Osteoblast (primary cell): ENCODE measurements at regions not wholly inside any gene's neighbourhood (a gene's known extent, or its start where the extent isn't known, plus 50 kb on each side); places are given as distances from the start of the nearest gene placed in this dataset.

Experiments used
- DNase-seq: peaks from one replicate; pipeline ENCODE4 v3.0.0; 2011; ENCODE audit warnings: low spot score, mixed read lengths; ENCODE audit not compliant: insufficient read length; ENCODE audit errors: missing footprints
- H2AFZ ChIP-seq: 2 replicates; pipeline ENCODE4 v1.6.0; 2011; ENCODE audit warnings: mild to moderate bottlenecking, low read length
- H3K27ac ChIP-seq: 2 replicates; pipeline ENCODE4 v1.5.1; 2011; ENCODE audit warnings: mild to moderate bottlenecking, low read depth, low read length, moderate library complexity
- H3K27me3 ChIP-seq: 2 replicates; pipeline ENCODE4 v1.6.0; 2012; ENCODE audit warnings: mild to moderate bottlenecking, control low read depth, inconsistent platforms, low read length, moderate library complexity; ENCODE audit not compliant: insufficient read depth
- H3K36me3 ChIP-seq: 2 replicates; pipeline ENCODE4 v1.5.1; 2011; ENCODE audit warnings: mild to moderate bottlenecking, low read length, control low read depth, moderate library complexity; ENCODE audit not compliant: insufficient read depth
- H3K4me1 ChIP-seq: 2 replicates; pipeline ENCODE4 v1.5.1; 2011; ENCODE audit warnings: mild to moderate bottlenecking, low read length, control low read depth, moderate library complexity; ENCODE audit not compliant: insufficient read depth
- H3K4me2 ChIP-seq: 2 replicates; pipeline ENCODE4 v1.6.0; 2011; ENCODE audit warnings: mild to moderate bottlenecking, low read length; ENCODE audit not compliant: insufficient read depth
- H3K4me3 ChIP-seq: fragments of 200-600 bp; sonication (generic); 3 replicates; pipeline ENCODE4 v1.5.1; 2012; ENCODE audit warnings: mild to moderate bottlenecking, low read length, inconsistent platforms; ENCODE audit not compliant: insufficient read depth
- H3K79me2 ChIP-seq: 2 replicates; pipeline ENCODE4 v1.6.0; 2012; ENCODE audit warnings: mild to moderate bottlenecking, low read length, control low read depth, inconsistent platforms; ENCODE audit not compliant: insufficient read depth
- H3K9me3 ChIP-seq: 2 replicates; pipeline ENCODE4 v1.5.1; 2011; ENCODE audit warnings: low read depth, low read length, control low read depth
- H4K20me1 ChIP-seq: 2 replicates; pipeline ENCODE4 v1.6.0; 2012; ENCODE audit warnings: mild to moderate bottlenecking, low read length, control low read depth; ENCODE audit not compliant: insufficient read depth
- CTCF ChIP-seq: IDR thresholded peaks from 2 replicates; pipeline ENCODE4 v1.5.1; 2011; ENCODE audit warnings: mild to moderate bottlenecking, low read depth, low read length, moderate library complexity; ENCODE audit errors: extremely low read depth

DNA sequence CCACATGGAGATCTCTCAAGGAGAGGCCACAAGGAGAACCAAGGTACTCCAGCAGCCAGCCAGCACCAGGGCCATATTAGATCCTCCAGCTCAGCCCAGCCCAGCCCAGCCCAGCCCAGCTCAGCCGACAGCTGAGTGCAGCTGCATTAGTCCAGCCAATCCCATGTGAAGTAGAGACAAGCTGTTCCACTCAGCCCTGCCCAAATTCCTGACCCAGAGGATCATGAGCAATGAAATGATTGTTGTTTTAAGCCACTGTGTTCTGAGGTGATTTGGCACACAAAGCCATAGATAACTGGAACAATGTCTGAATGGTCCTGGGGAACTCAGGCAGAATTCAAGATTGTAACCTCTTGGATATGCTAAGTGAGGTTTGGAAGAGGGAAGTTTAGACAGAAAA, 59.5 kb upstream of the BMP2 start:
- Histone ChIP-seq H3K27me3 (no peaks in the 10 kb centered on the region), H2AFZ (peak overlapping the region; percentile 57), H3K9me3 (no peaks in the 10 kb centered on the region), H3K4me2 (peak overlapping the region; percentile 32), H3K4me3 (no peak overlapping the region), H3K27ac (no peak overlapping the region), H3K4me1 (peaks cover 27% of the 10 kb centered on the region), H3K36me3 (no peaks in the 10 kb centered on the region), H3K79me2 (no peaks in the 10 kb centered on the region), H4K20me1 (no peaks in the 10 kb centered on the region)
- no peak for DNase-seq
- no peak for TF ChIP-seq CTCF

DNA sequence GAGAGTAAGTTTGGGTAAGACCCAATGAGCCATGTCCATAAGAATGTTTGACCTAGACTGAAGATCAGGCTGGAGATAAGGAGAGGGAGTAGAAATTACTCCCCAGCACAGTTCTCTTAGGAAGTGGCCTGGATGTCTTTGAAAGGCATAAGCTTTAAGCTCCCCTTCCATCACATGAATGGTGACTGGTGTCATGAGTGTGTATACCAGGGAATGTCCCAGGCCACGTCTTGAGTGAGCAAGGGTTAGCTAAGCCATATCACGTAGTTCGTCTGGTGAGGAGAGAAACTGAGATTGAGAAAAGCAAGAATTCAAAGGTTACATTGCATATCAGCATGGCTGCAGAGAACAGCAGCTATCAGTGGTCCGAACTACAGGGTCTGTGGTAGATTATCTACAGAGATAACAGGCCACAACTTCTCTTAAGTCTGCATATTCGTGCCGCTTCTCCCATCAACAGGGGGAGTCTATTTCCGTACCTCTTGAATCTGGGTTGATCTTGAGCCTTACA, 60.1 kb upstream of the BMP2 start:
- no peak overlapping the region for H3K4me3 ChIP-seq
- H3K27me3 ChIP-seq = no peaks in the 10 kb centered on the region
- peaks cover 27% of the 10 kb centered on the region for H3K4me1 ChIP-seq
- no peaks in the 10 kb centered on the region for H3K79me2 ChIP-seq
- no peak overlapping the region for H2AFZ ChIP-seq
- H3K27ac ChIP-seq = no peak overlapping the region
- no peaks in the 10 kb centered on the region for H4K20me1 ChIP-seq
- H3K4me2 ChIP-seq = no peak overlapping the region
- no peaks in the 10 kb centered on the region for H3K9me3 ChIP-seq
- TF ChIP-seq CTCF = no peak
- no peak for DNase-seq
- H3K36me3 ChIP-seq = no peaks in the 10 kb centered on the region

GRCh38 chr20:6705926-6706548, 61.4 kb upstream of the BMP2 start:
- Histone ChIP-seq H3K27me3 (no peaks in the 10 kb centered on the region), H3K36me3 (no peaks in the 10 kb centered on the region), H3K79me2 (no peaks in the 10 kb centered on the region), H3K27ac (no peak overlapping the region), H3K4me2 (no peak overlapping the region), H3K9me3 (no peaks in the 10 kb centered on the region), H4K20me1 (no peaks in the 10 kb centered on the region), H3K4me3 (no peak overlapping the region), H2AFZ (no peak overlapping the region), H3K4me1 (peaks cover 27% of the 10 kb centered on the region)
- no peak for TF ChIP-seq CTCF
- no peak for DNase-seq

DNA sequence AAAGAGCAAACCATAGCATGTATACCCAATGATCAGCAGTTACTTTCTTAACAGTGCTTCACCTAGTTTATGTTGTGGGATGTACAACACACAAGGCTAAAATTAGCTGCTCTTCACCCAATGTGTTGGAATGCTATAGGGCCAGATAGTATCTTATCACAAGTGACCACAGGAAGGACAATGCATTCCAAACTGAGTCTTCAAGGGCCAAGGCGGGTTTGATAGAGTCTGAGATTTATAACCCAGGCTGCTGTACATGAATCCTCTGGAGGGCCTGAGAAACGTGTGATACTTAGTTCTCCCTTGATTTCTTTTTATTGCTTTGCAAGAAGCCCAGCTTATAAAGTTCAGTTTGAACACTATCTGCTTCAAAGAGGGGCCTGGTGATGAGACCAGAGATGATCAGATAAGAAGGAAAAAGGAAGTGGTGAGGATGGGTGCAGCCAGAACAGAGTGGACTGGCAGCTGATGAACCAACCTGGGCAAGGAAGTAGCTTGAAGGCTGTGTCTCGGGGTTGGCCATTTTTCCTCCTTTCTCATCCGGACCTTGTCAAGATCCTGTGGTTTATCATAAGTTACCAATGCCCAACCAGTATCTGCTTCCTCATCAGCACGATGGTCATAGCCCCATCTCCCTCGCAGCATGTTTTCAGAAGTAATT, 62.2 kb upstream of the BMP2 start:
- no peak for DNase-seq
- TF ChIP-seq CTCF = no peak
- peaks cover 27% of the 10 kb centered on the region for H3K4me1 ChIP-seq
- H2AFZ ChIP-seq = peak overlapping the region; percentile 1
- H3K79me2 ChIP-seq = no peaks in the 10 kb centered on the region
- H4K20me1 ChIP-seq = no peaks in the 10 kb centered on the region
- no peak overlapping the region for H3K4me3 ChIP-seq
- H3K4me2 ChIP-seq = no peak overlapping the region
- H3K27ac ChIP-seq = peak overlapping the region; percentile 77
- peaks cover 2% of the 10 kb centered on the region for H3K27me3 ChIP-seq
- no peaks in the 10 kb centered on the region for H3K9me3 ChIP-seq
- H3K36me3 ChIP-seq = no peaks in the 10 kb centered on the region
